A204.1 (cell line): ENCODE measurements at regions not wholly inside any gene's neighbourhood (a gene's known extent, or its start where the extent isn't known, plus 50 kb on each side); places are given as distances from the start of the nearest gene placed in this dataset.

Experiments used
- FAIRE-seq: peaks from 2 replicates; lab custom pipeline; 2012; peaks lifted over from hg19 to GRCh38; lab: Jason Lieb, UNC

GRCh38 chr22:48753752-48754517 lies 1073.7 kb downstream of the BRD1 start:
- no peak for FAIRE-seq

DNA sequence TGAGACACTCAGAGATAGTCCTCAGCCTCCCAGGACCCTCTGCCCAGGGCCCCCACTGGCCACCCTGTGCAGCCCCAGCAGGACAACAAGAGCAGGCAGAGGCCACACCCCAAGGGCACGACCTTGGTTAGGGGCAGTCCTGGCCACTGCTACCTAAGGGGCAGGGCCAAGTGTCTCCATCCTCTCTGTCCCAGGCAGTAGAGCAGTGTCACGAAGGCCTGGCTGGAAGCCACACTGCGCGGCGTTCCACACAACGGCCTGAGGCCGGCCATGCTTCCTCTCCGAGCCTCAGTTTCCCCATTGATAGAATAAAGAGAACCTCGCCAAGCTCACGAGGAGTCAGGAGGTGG lies 1074.3 kb downstream of the BRD1 start:
- no peak for FAIRE-seq

DNA sequence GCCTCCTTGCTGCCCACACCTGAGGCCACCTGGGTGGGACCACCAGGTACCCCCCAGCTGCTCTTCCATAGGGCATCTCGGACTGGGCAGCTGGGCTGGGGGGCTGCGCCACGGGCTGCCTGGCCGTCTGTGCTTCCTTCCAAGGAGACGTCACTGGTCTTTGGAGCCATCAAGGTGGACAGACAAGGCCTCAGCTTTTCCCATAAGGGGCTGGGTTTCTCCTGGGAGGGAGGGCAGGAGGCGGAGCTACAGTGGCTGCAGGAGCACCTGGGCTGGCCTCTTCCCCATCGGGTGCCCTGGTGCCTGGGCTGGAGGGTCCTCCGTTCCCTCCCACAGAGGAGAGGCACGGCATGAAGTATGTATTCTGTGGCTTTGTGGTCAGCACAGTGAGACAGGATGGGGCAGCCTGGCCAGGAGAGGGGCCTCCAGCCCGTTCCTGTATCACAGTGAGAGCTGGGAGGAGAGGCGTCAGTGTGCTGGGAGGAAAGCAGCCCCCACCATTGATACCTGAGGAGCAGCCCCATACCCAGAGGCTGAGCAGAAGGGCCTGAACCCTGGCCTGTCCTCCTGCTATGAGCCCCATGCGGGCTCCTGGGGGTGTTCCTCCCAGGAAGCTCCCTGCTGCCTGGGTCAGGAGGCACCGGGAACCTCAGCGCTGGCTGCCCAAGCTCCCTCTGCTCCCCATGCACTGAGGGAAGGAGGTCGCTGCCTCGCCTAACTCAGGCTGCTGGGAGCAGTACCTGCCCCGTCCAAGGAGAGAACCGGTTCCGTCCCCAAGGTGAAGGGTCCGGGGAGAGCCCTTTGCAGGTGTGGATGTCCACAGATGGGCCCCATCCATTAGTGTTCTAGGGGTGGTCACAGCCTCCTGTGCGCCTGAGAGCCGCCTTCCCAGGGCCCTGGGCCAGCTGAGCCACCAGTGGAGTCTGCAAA lies 1075.0 kb downstream of the BRD1 start:
- FAIRE-seq: no peak

GRCh38 chr22:48751539-48752437 lies 1075.9 kb downstream of the BRD1 start:
- FAIRE-seq: no peak

- no peak for FAIRE-seq
These were observed 1076.7 kb downstream of the BRD1 start for GRCh38 chr22:48750826-48751440.

GRCh38 chr22:48750282-48750681 lies 1077.4 kb downstream of the BRD1 start:
- no peak for FAIRE-seq

DNA sequence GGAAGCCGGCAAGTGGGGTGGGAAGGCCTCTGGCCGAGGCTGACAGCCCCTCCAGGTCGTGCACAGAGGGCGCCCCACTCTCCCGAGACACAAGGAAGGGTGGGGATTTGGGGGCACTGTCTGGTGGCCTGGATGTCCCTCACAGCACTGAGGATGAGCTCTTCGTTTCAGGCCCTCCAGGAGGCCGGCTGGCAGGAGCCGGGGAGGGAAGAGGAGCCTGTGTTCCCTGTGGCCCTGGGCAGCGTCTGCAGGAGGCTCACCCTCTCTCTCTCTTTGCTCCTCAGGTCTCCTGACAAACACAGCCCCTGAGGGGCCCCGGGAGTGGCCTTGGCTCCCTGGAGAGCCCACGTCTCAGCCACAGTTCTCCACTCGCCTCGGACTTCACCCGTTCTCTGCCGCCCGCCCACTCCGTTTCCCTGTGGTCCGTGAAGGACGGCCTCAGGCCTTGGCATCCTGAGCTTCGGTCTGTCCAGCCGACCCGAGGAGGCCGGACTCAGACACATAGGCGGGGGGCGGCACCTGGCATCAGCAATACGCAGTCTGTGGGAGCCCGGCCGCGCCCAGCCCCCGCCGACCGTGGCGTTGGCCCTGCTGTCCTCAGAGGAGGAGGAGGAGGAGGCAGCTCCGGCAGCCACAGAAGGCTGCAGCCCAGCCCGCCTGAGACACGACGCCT lies 1078.0 kb downstream of the BRD1 start:
- no peak for FAIRE-seq

- FAIRE-seq: no peak
These were observed 1078.7 kb downstream of the BRD1 start for GRCh38 chr22:48748860-48749554.

DNA sequence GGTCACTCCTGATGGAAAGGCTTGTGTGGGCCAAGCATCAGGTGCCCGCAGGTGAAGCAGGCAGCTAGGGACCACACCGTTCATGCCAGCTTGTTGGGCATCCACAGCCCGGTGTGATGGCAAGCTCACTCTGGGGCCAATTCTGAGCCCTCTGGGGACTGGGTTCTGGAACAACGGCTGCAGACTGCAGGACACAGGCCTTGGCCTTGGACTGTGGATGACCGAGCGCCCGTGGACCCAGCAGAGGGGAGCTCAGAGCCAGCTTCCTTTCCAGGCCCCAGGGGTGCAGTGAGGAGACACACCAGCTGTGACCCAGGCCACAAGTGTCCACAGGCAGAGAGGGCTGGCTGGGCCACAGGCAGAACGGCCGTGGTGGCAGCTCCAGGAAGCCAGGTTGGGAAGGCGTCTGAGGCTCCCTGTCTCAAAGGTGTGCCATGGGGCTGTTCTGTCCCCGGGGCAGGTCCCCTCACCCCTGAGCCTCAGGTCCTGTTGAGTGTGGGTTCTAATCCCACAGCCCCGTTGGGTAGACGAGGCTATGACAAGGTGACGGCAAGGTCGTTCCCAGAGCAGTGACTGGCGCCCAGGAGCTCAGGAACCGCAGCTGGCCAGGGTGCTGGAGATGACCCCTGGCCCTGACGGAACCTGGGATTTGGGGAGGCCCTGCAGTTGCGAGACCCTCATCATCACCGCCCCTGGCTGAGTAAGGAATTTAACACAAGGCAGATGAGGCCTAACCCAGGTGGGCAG lies 1079.4 kb downstream of the BRD1 start:
- FAIRE-seq: no peak

- no peak for FAIRE-seq
These were observed 1080.8 kb downstream of the BRD1 start for GRCh38 chr22:48746789-48747425.

DNA sequence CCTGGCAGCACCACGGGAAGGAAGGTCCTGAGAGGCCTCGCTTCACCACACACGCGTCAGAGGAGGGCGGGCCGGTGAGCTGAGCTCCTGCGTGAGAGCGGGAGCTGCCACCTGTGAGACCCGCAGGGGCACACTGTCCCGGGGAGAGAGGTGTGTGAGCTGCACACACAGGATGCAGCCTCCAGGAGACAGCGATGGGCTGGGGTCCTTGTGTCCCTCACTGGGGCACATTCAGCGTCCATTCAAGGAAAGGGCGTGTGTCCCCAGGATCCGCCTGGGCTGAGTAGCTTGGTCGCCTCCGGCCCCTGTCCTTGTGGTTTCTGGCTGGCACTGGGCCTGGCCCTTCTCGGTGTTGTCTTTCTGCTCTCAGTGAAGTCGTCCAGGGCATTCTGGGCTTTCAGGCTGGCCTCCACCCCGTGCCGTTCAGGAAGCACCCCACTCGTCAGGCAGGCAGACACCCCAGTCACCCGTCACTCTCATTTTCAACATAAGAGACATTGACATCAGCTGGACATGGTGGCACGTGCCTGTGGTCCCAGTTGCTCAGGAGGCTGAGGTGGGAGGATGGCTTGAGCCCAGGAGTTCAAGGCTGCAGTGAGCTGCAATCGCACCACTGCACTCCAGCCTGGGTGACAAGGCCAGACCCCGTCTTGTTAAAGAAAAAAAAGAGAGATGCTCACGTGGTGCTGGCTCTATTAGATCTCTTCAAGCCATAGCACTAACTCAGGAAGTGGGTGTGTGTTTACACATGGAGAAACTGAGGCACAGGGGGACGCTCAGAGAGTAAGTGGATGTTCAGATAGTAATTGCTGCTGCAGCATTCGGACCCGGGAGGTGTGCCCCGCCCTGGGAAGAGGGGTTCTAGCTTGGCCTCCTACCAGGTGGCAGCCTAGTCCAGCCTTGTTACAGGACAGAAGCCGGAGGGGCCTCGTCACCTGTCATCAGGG lies 1081.6 kb downstream of the BRD1 start:
- no peak for FAIRE-seq

- no peak for FAIRE-seq
These were observed 1082.5 kb downstream of the BRD1 start for GRCh38 chr22:48744967-48745841.

DNA sequence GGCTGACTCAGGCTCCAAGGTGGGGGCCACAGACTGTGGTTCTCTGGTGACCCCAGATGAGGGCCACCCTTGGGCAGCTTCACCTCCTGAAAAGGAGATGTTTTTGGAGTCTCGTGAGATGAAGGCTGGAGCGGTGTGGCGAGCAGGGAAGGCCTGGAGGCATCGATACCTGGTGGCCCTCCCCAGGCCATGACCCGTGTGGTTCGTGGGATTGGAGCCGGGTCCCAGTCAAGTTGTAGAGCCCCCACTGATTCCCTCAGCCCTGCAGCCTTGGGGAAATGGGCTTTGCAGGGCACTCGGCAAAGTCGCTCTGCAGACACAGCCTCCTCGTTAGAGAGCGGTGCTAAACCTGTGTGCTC lies 1083.4 kb downstream of the BRD1 start:
- no peak for FAIRE-seq

- no peak for FAIRE-seq
These were observed 1083.9 kb downstream of the BRD1 start for GRCh38 chr22:48743601-48744282.

GRCh38 chr22:48742556-48743343 lies 1084.9 kb downstream of the BRD1 start:
- no peak for FAIRE-seq

DNA sequence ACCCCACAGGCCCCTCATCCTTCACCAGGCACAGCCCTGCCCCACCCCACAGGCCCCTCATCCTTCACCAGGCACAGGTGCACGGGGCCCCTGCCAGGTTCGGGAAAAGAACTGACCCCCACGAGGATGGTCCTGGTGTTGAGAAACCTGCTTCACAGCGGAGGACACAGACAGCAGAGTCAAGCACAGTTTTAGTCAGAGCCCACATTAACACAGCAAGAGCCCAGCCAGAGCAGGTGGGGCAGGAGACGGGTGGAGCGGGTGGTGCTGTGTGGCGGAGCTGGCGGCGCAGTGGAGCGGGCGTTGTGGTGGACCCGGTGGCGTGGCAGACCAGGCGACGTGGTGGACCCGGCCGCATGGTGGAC lies 1085.5 kb downstream of the BRD1 start:
- no peak for FAIRE-seq
